ENCODE measurements at regions not wholly inside any gene's neighbourhood (a gene's known extent, or its start where the extent isn't known, plus 50 kb on each side); places are given as distances from the start of the nearest gene placed in this dataset.
A peak's percentile ranks its signal among the peaks of the same experiment; 100 is the strongest.
"Not testable (repeated sequence)": the region's sequence is repeated elsewhere in the genome, so short reads cannot be mapped to it uniquely, and the experiment has no call there.

DNA sequence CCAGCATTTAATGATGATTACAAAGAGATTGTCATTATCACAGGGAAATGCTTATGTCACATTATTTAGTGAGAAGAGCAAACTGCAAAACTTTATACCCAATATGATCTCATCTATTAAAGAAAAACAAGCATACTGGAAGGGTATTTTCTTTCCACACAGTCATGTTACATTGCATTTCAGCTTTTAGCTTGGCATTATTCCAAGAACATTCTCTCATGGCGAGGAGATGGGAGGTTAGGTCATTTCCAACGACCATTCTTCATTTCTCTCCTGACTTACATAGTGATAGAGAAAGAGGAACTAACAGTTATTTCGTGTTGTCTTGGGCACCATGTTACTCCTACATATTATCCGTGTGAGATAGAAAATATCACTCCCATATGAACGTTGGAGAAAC lies 309.4 kb upstream of the XYLT1 start:
- no peak for DNase-seq

GRCh38 chr16:17777408-17777863 lies 306.7 kb upstream of the XYLT1 start:
- DNase-seq = no peak

DNA sequence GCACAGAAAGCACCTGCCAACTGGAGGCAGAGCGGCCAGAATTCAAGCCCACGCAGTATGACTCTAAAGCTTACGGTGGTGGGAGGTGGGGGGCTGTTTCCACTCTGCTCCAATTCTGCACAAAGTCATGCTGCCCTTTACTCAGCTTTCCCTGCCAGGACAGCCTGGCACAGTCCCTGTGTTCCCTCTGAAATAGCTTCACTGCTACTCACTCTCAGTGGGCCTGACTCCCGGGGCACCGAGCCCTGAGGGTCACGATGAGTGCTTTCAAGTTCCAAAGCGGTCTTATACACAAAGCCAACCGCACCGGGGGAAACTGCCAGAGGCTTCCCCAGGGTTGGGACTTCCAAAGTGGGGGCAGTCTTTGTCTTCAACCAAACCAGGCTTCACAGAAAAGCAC lies 306.1 kb upstream of the XYLT1 start:
- DNase-seq = no peak

DNA sequence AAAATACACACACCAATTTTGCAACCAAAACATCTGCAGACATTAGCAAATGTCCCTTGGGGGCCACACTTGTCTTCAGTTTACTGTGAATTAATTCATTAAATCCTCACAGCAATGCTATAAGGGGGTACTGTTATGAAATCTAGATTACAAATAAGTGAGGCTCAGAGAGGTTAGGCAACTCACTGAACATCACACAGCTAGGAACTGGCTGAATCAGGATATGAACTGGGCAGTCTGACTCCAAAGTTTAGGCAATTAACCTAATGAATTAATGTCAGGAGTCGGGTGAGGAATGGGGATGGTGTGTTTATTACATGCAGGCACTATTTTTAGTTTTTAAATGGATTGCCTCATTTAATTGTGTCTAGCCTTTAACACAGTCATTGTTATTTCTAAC lies 305.7 kb upstream of the XYLT1 start:
- DNase-seq = no peak

DNA sequence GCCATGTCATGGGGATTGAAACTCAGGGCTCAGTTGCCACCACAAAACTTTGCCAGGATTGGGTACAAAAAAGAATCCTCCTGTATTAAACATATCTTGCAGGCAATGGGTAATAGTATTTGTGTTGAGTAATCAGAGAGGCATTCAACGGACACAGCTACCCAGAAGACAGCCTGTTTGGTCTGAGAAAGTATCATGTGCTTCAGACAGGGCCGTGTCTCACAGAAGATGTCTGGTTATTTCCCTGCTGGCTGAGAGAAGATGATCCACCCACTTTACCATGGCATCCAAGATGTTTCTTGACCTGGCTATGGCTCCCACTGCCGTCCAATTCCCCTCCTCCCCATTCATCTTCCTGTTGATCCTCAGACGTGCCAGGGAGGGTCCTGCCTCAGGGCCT lies 304.3 kb upstream of the XYLT1 start:
- DNase-seq = no peak

- peak; percentile 8 for DNase-seq
Observed at GRCh38 chr16:17773698-17774101, 302.9 kb upstream of the XYLT1 start.

DNA sequence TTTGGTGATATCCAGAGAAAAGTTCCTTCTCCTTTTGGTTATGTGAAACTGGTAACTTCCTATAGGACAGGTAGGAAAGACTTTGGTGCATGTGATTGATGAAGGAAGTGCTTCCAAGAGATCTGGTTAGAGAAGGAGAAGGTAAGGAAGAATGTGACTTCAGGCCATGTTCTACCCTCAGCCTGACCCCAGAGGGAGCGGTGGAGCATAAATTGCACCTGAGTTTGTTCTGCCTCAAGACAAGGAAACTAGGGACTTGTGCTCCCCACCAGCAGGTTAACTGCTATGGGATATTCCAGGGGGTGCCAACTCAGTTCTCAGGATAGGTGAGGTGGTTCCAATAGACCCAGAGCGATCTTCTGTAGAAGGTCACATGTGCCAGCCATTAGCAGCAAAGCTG lies 299.3 kb upstream of the XYLT1 start:
- DNase-seq = no peak

GRCh38 chr16:17769065-17769464 lies 298.3 kb upstream of the XYLT1 start:
- DNase-seq = no peak

- no peak for DNase-seq
Observed at GRCh38 chr16:17768257-17768656, 297.5 kb upstream of the XYLT1 start.

- DNase-seq = no peak
Observed at GRCh38 chr16:17766012-17766411, 295.3 kb upstream of the XYLT1 start.

DNA sequence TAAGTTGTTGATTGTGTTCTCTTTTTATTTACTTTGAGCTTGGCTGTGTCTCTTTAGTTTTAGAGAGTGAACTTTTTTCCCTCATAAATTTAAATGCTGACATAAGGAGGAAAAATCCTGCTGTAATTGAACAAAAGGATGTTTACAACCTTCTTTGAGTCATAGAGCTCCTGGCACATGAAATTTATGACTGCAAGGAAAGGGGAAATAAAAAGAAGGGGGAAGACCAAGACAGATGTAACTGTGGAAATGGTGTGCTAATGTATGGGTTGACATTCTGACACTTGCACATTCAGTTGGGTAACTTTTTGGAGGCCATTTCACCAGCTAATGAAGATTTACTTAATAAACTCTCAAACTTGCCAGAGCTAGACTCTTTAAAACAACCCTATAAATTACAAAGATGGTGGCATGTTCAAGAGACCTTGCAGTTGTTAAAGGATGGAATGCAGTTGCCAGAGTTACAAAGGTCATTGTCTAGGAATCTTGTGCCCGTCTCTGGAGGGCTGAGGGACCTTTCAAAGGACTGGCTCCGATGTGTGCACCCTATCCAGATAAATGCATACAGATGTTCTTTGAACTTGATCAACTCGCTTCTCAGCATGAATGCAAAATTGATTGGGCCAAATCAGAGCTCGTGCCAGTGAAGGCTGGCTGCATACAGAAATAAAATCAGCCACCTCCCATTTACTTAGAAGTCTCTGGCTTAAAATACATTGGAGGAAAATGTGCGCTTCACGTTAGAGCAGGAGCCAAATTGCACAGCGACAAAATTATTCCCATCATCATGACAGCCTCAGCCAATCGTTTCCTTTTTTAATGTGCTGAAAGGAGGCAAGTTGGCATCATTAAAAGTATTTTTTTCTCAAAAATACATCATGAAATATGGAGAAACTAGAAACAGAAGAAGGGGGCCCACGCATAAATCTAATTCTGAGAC lies 289.0 kb upstream of the XYLT1 start:
- no peak for DNase-seq

- no peak for DNase-seq
Observed at GRCh38 chr16:17757808-17758207, 287.0 kb upstream of the XYLT1 start.

- DNase-seq = no peak
Observed at GRCh38 chr16:17755158-17755557, 284.4 kb upstream of the XYLT1 start.

- DNase-seq = no peak
Observed at GRCh38 chr16:17753434-17753833, 282.7 kb upstream of the XYLT1 start.

DNA sequence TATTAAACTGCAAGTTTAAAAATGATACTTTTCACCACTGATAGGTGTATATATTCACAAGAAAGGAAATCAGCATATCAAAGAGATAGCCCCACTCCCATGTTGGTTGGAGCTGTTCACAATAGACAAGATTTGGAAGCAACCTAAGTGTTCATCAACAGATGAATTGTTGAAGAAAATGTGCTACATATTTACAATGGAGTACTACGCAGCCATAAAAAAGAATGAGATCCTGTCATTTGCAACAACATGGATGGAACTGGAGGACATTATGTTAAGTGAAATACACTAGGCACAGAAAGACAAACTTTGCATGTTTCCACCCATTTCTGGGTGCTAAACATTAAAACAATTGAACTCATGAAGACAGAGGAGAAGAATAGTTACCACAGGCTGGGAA lies 278.9 kb upstream of the XYLT1 start:
- DNase-seq = no peak

DNA sequence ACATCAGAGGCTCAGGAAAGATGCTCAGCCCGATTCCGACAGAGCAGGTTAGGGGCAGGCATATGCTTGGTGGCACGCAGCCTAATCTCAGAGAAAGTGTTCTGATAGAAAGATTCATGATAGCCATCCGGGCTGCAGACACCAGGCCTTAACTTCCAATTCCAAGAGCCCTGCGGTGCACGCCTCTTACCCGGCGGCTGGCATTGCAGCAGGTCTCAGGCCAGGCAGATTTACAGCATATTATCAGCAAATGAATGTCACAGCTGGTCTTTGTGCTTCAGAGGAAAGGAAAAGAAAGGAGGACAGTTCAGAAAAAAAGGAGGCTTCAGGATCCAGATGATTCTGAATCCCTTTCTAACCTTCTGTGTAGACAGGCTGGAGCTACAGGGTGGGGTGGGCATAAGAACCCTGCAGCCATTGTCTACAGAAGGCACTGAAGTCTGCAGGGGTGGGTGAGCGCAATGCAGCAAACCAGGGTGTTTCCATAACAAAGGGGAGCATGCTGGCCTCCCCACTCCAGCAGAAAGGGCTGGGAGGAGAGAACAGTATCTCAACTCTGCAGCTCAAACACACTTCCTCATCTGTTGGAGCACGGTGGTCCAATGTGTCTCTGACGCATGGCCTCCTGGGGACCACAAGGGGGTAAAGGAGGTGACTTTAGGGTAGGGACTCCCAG lies 277.4 kb upstream of the XYLT1 start:
- no peak for DNase-seq

GRCh38 chr16:17747081-17747756 lies 276.5 kb upstream of the XYLT1 start:
- no peak for DNase-seq

- DNase-seq = no peak
Observed at GRCh38 chr16:17744921-17745572, 274.3 kb upstream of the XYLT1 start.

- no peak for DNase-seq
Observed at GRCh38 chr16:17743578-17743977, 272.8 kb upstream of the XYLT1 start.

- DNase-seq = no peak
Observed at GRCh38 chr16:17743158-17743557, 272.4 kb upstream of the XYLT1 start.

DNA sequence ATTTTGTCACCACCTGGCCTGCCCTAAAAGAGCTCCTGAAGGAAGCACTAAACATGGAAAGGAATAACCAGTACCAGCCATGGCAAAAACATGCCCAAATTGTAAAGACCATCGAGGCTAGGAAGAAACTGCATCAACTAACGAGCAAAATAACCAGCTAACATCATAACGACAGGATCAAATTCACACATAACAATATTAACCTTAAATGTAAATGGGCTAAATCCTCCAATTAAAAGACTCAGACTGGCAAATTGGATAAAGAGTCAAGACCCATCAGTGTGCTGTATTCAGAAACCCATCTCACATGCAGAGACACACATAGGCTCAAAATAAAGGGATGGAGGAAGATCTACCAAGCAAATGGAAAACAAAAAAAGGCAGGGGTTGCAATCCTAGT lies 264.3 kb upstream of the XYLT1 start:
- DNase-seq = not testable (repeated sequence)

- DNase-seq = no peak
Observed at GRCh38 chr16:17729820-17730219, 259.1 kb upstream of the XYLT1 start.

- no peak for DNase-seq
Observed at GRCh38 chr16:17728196-17728595, 257.4 kb upstream of the XYLT1 start.

Measured in NCI-H82 (cell line).